SK-N-SH treated with all-trans-retinoic acid at 6 μM for 48 hours (cell line): ENCODE measurements at regions not wholly inside any gene's neighbourhood (a gene's known extent, or its start where the extent isn't known, plus 50 kb on each side); places are given as distances from the start of the nearest gene placed in this dataset.

ENCODE experiments used
- CSDC2 ChIP-seq: fragments of 250-450 bp; sonication (Bioruptor Pico); IDR thresholded peaks from 2 replicates; pipeline ENCODE4 v1.5.0; 2020; ENCODE audit warnings: mild to moderate bottlenecking, moderate library complexity
- GLIS3 ChIP-seq: fragments of 250-450 bp; sonication (Bioruptor Pico); IDR thresholded peaks from 2 replicates; pipeline ENCODE4 v1.5.0; 2020; ENCODE audit warnings: mild to moderate bottlenecking, moderate library complexity
- TCF4 ChIP-seq: fragments of 250-450 bp; sonication (Bioruptor Pico); IDR thresholded peaks from 2 replicates; pipeline ENCODE4 v1.8.0; 2021; ENCODE audit warnings: mild to moderate bottlenecking, moderate library complexity, borderline replicate concordance
- TOX ChIP-seq: fragments of 250-450 bp; sonication (Bioruptor Pico); IDR thresholded peaks from 2 replicates; pipeline ENCODE4 v1.8.0; 2021; ENCODE audit warnings: mild to moderate bottlenecking, moderate library complexity, borderline replicate concordance
- ZFP30 ChIP-seq: fragments of 450-650 bp; formaldehyde crosslinking; IDR thresholded peaks from 2 replicates; pipeline ENCODE4 v1.5.0; 2022; ENCODE audit warnings: mild to moderate bottlenecking, moderate library complexity
- ZNF8 ChIP-seq: fragments of 450-650 bp; formaldehyde crosslinking; IDR thresholded peaks from 2 replicates; pipeline ENCODE4 v1.5.0; 2020; ENCODE audit warnings: mild to moderate bottlenecking, moderate library complexity
- TF ChIP-seq, protein P1 (sequence below): fragments of 250-450 bp; sonication (Bioruptor Pico); IDR thresholded peaks from 2 replicates; pipeline ENCODE4 v1.8.0; 2020; ENCODE audit warnings: mild to moderate bottlenecking, moderate library complexity, borderline replicate concordance
- TF ChIP-seq, protein P2 (sequence below): fragments of 250-450 bp; sonication (Bioruptor Pico); IDR thresholded peaks from 2 replicates; pipeline ENCODE4 v1.5.0; 2020; ENCODE audit warnings: mild to moderate bottlenecking, moderate library complexity

DNA sequence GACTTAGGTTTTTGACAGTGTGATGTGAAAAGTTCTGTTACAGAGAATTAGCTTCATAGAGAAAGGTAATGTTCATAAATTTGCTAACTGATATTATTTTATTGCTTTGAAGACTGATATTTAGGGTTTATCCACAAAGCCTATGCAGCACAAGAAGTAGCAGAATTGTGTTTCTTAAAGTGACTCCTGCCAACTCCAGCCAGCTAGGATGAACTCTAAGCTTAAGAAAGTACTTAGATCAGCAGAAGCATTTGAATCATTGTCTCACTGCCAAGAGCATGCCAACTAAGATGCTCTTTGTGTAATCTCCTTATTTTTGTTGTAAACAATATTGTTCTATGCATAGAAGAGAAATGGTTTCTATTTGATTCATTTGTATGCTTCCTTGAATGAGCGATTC, 589.4 kb upstream of the ADGRL4 start:
- TF ChIP-seq ZFP30 (CRISPR knock-in tag), result no peak
- no peak for TF ChIP-seq TCF4 (CRISPR knock-in tag)
- TF ChIP-seq ZNF8 (CRISPR knock-in tag), result no peak
- TF ChIP-seq, protein P1, sequence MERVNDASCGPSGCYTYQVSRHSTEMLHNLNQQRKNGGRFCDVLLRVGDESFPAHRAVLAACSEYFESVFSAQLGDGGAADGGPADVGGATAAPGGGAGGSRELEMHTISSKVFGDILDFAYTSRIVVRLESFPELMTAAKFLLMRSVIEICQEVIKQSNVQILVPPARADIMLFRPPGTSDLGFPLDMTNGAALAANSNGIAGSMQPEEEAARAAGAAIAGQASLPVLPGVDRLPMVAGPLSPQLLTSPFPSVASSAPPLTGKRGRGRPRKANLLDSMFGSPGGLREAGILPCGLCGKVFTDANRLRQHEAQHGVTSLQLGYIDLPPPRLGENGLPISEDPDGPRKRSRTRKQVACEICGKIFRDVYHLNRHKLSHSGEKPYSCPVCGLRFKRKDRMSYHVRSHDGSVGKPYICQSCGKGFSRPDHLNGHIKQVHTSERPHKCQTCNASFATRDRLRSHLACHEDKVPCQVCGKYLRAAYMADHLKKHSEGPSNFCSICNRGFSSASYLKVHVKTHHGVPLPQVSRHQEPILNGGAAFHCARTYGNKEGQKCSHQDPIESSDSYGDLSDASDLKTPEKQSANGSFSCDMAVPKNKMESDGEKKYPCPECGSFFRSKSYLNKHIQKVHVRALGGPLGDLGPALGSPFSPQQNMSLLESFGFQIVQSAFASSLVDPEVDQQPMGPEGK (CRISPR knock-in tag), result no peak
- TF ChIP-seq GLIS3 (CRISPR knock-in tag), result no peak
- no peak for TF ChIP-seq CSDC2
- TF ChIP-seq TOX (CRISPR knock-in tag), result no peak
- TF ChIP-seq, protein P2, sequence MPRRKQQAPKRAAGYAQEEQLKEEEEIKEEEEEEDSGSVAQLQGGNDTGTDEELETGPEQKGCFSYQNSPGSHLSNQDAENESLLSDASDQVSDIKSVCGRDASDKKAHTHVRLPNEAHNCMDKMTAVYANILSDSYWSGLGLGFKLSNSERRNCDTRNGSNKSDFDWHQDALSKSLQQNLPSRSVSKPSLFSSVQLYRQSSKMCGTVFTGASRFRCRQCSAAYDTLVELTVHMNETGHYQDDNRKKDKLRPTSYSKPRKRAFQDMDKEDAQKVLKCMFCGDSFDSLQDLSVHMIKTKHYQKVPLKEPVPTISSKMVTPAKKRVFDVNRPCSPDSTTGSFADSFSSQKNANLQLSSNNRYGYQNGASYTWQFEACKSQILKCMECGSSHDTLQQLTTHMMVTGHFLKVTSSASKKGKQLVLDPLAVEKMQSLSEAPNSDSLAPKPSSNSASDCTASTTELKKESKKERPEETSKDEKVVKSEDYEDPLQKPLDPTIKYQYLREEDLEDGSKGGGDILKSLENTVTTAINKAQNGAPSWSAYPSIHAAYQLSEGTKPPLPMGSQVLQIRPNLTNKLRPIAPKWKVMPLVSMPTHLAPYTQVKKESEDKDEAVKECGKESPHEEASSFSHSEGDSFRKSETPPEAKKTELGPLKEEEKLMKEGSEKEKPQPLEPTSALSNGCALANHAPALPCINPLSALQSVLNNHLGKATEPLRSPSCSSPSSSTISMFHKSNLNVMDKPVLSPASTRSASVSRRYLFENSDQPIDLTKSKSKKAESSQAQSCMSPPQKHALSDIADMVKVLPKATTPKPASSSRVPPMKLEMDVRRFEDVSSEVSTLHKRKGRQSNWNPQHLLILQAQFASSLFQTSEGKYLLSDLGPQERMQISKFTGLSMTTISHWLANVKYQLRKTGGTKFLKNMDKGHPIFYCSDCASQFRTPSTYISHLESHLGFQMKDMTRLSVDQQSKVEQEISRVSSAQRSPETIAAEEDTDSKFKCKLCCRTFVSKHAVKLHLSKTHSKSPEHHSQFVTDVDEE (CRISPR knock-in tag), result no peak
